SK-N-SH (cell line): ENCODE measurements at regions not wholly inside any gene's neighbourhood (a gene's known extent, or its start where the extent isn't known, plus 50 kb on each side); places are given as distances from the start of the nearest gene placed in this dataset.

Experiments used
- CTCF ChIA-PET: fragments of 300-600, 350-600 bp; formaldehyde crosslinking; extraction: SDS; loops from one replicate; lab custom pipeline; 2021; lab: Yijun Ruan, JAX
- POLR2A ChIA-PET: fragments of 350-600 bp; sonication (Branson Sonifier 250); formaldehyde crosslinking; extraction: SDS; loops from one replicate; lab custom pipeline; 2020; ENCODE audit warnings: antibody characterized with exemption, inconsistent platforms; lab: Yijun Ruan, JAX
- DNase-seq: peaks from one replicate; pipeline ENCODE4 v3.0.0; 2012
- H2AFZ ChIP-seq: fragments of 200-600 bp; sonication (generic); 2 replicates; pipeline ENCODE4 v1.8.1; 2016; ENCODE audit warnings: antibody characterized with exemption, mild to moderate bottlenecking, low read depth
- H3F3A ChIP-seq: fragments of 200-600 bp; sonication (generic); replicated peaks from 2 replicates; pipeline ENCODE3; 2016; ENCODE audit warnings: antibody characterized with exemption, mild to moderate bottlenecking; ENCODE audit not compliant: insufficient read depth
- H3K27ac ChIP-seq, 2 experiments: fragments of 200-500 bp in 1 of 2; fragments of 200-600 bp in 1 of 2; sonication (Bioruptor generic) in 1 of 2; sonication (generic), shearing (Covaris generic) in 1 of 2; 2 replicates each; pipeline versions ENCODE4 v1.5.1 to v1.6.1; 2014 to 2016; ENCODE audit warnings: low read depth in 2 of 2, inconsistent platforms in 1 of 2, low read length in 1 of 2, mild to moderate bottlenecking in 1 of 2, mixed read lengths in 1 of 2
- H3K27me3 ChIP-seq: fragments of 200-600 bp; sonication (generic), shearing (Covaris generic); 2 replicates; pipeline ENCODE4 v1.6.1; 2016; ENCODE audit warnings: mixed run types; ENCODE audit not compliant: insufficient read depth
- H3K36me3 ChIP-seq, 2 experiments: fragments of 200-500 bp in 1 of 2; fragments of 200-600 bp in 1 of 2; sonication (Bioruptor generic) in 1 of 2; sonication (generic) in 1 of 2; replicated peaks in 1 of 2; 2 replicates each; pipeline versions ENCODE3 to v1.5.1; 2014 to 2016; ENCODE audit warnings: low read length in 1 of 2, mild to moderate bottlenecking in 1 of 2; ENCODE audit not compliant: insufficient read depth in 2 of 2, control insufficient read depth in 1 of 2
- H3K4me1 ChIP-seq, 2 experiments: fragments of 200-500 bp in 1 of 2; fragments of 200-600 bp in 1 of 2; sonication (Bioruptor generic) in 1 of 2; sonication (generic), shearing (Covaris generic) in 1 of 2; 2 replicates each; pipeline versions ENCODE4 v1.5.1 to v1.6.1; 2014 to 2016; ENCODE audit warnings: low read depth in 1 of 2, low read length in 1 of 2, mixed run types in 1 of 2; ENCODE audit not compliant: insufficient read depth in 2 of 2, control insufficient read depth in 1 of 2
- H3K4me2 ChIP-seq: fragments of 200-600 bp; sonication (generic), shearing (Covaris generic); 2 replicates; pipeline ENCODE4 v1.6.1; 2017; ENCODE audit warnings: mixed run types
- H3K4me3 ChIP-seq, 2 experiments: fragments of 200-500 bp in 1 of 2; fragments of 200-600 bp in 1 of 2; sonication (Bioruptor generic) in 1 of 2; sonication (generic), shearing (Covaris generic) in 1 of 2; 2 replicates each; pipeline versions ENCODE4 v1.5.1 to v1.8.1; 2014 to 2016; ENCODE audit warnings: low read depth in 2 of 2, inconsistent platforms in 1 of 2, low read length in 1 of 2, mild to moderate bottlenecking in 1 of 2, mixed read lengths in 1 of 2, moderate library complexity in 1 of 2
- H3K79me2 ChIP-seq: fragments of 200-600 bp; sonication (generic); 2 replicates; pipeline ENCODE4 v1.8.1; 2017; ENCODE audit warnings: mild to moderate bottlenecking; ENCODE audit not compliant: insufficient read depth
- H3K9ac ChIP-seq: fragments of 200-600 bp; sonication (generic); 2 replicates; pipeline ENCODE4 v1.6.1; 2017; ENCODE audit warnings: mixed run types
- H3K9me2 ChIP-seq: fragments of 200-600 bp; sonication (generic); 2 replicates; pipeline ENCODE4 v1.6.1; 2017; ENCODE audit warnings: mixed run types
- H3K9me3 ChIP-seq: fragments of 200-600 bp; sonication (generic); 2 replicates; pipeline ENCODE4 v1.6.1; 2017; ENCODE audit warnings: mixed run types, mild to moderate bottlenecking, moderate library complexity
- H4K20me1 ChIP-seq: fragments of 200-600 bp; sonication (generic); 2 replicates; pipeline ENCODE4 v1.6.1; 2017; ENCODE audit warnings: mild to moderate bottlenecking, mixed run types; ENCODE audit not compliant: insufficient read depth
- CHD2 ChIP-seq: fragments of 150-350 bp; IDR thresholded peaks from 2 replicates; pipeline ENCODE4 v1.6.1; 2018; ENCODE audit warnings: low read length; ENCODE audit not compliant: partially characterized antibody
- CTCF ChIP-seq: fragments of 200-600 bp; sonication (generic); IDR thresholded peaks from 2 replicates; pipeline ENCODE4 v1.6.1; 2017; ENCODE audit warnings: antibody characterized with exemption, mild to moderate bottlenecking, moderate library complexity
- ELF1 ChIP-seq: IDR thresholded peaks from 2 replicates; pipeline ENCODE4 v1.4.0; 2012
- EP300 ChIP-seq, 2 experiments: IDR thresholded peaks; 2 replicates each; pipeline versions ENCODE4 v1.4.0 to v1.6.1; 2012; ENCODE audit warnings: borderline replicate concordance in 1 of 2, low read depth in 1 of 2, low read length in 1 of 2
- EZH2phosphoT487 ChIP-seq: fragments of 200-600 bp; sonication (generic); IDR thresholded peaks from 2 replicates; pipeline ENCODE4 v1.6.1; 2017; ENCODE audit warnings: low read depth, mixed run types, mild to moderate bottlenecking, antibody characterized with exemption, moderate library complexity, borderline replicate concordance
- FOSL2 ChIP-seq: IDR thresholded peaks from 2 replicates; pipeline ENCODE4 v1.4.0; 2012; ENCODE audit warnings: low read depth, mild to moderate bottlenecking, moderate library complexity, borderline replicate concordance
- FOXJ3 ChIP-seq: sonication (generic); formaldehyde crosslinking; IDR thresholded peaks from 2 replicates; pipeline ENCODE4 v1.5.1; 2020; ENCODE audit warnings: mild to moderate bottlenecking, missing genetic modification reagents
- FOXM1 ChIP-seq: IDR thresholded peaks from 2 replicates; pipeline ENCODE4 v1.4.0; 2012; ENCODE audit warnings: low read depth, mild to moderate bottlenecking
- GABPA ChIP-seq: IDR thresholded peaks from 2 replicates; pipeline ENCODE4 v1.4.0; 2012; ENCODE audit warnings: low read depth, mild to moderate bottlenecking
- GATA2 ChIP-seq: sonication (generic); formaldehyde crosslinking; IDR thresholded peaks from 2 replicates; pipeline ENCODE4 v1.5.0; 2020; ENCODE audit warnings: mild to moderate bottlenecking, missing genetic modification reagents
- JUND ChIP-seq: IDR thresholded peaks from 2 replicates; pipeline ENCODE4 v1.4.0; 2012
- MXI1 ChIP-seq: IDR thresholded peaks from 2 replicates; pipeline ENCODE4 v1.6.1; 2012; ENCODE audit warnings: mild to moderate bottlenecking, low read depth, low read length, improper control_type of control experiment
- NRF1 ChIP-seq: IDR thresholded peaks from 2 replicates; pipeline ENCODE4 v1.6.1; 2012; ENCODE audit warnings: low read depth, mild to moderate bottlenecking, low read length
- POLR2AphosphoS5 ChIP-seq: IDR thresholded peaks from 2 replicates; pipeline ENCODE4 v1.6.1; 2012; ENCODE audit warnings: low read depth, low read length
- RAD21 ChIP-seq: IDR thresholded peaks from 2 replicates; pipeline ENCODE4 v1.6.1; 2012; ENCODE audit warnings: mild to moderate bottlenecking, low read length
- RXRA ChIP-seq: IDR thresholded peaks from 2 replicates; pipeline ENCODE4 v1.4.0; 2012; ENCODE audit warnings: low read depth, mild to moderate bottlenecking, borderline replicate concordance
- SIN3A ChIP-seq: IDR thresholded peaks from 2 replicates; pipeline ENCODE4 v1.6.1; 2012; ENCODE audit warnings: low read depth, mild to moderate bottlenecking, low read length, moderate library complexity, borderline replicate concordance
- TAF1 ChIP-seq: IDR thresholded peaks from 2 replicates; pipeline ENCODE4 v1.6.1; 2012; ENCODE audit warnings: low read depth, mild to moderate bottlenecking, low read length, moderate library complexity, borderline replicate concordance
- USF1 ChIP-seq: IDR thresholded peaks from 2 replicates; pipeline ENCODE4 v1.4.0; 2012; ENCODE audit warnings: low read depth, borderline replicate concordance
- YY1 ChIP-seq: IDR thresholded peaks from 2 replicates; pipeline ENCODE4 v1.4.0; 2012; ENCODE audit warnings: low read depth, mild to moderate bottlenecking
- WGBS: methylation state at CpG from one replicate; pipeline ENCODE4 v1.1.6; 2017; ENCODE audit warnings: low lambda C conversion rate; 5-methylcytosine and 5-hydroxymethylcytosine counted together
- TF ChIP-seq, protein P1 (sequence below): fragments of 150-350 bp; IDR thresholded peaks from 2 replicates; pipeline ENCODE4 v1.6.1; 2017; ENCODE audit warnings: antibody characterized with exemption, low read length, low read depth, borderline replicate concordance
- TF ChIP-seq, protein P2 (sequence below): IDR thresholded peaks from 2 replicates; pipeline ENCODE4 v1.4.0; 2012; ENCODE audit warnings: low read depth, borderline replicate concordance

GRCh38 chr7:91579837-91580236, 300.7 kb downstream of the MTERF1 start:
- DNase-seq, result no peak
- no peak overlapping the region for H2AFZ ChIP-seq
- no peaks in the 10 kb centered on the region for H3F3A ChIP-seq
- ChIA-PET CTCF (interaction anchor here (1.0 to 2.6 kb wide), 2 partner anchors 12 to 29 kb away, joined by 3 to 8 read pairs; no protein-coding TSS in a partner anchor), POLR2A (interaction anchor here (1.0 kb wide), 1 partner anchor 14 kb away, joined by 3 read pairs; no protein-coding TSS in a partner anchor)
- no peak overlapping the region for H3K9ac ChIP-seq
- 75% methylated on average over 9 of the region's 9 CpGs for WGBS
- no peaks in the 10 kb centered on the region for H3K9me3 ChIP-seq
- no peaks in the 10 kb centered on the region for H3K36me3 ChIP-seq
- no peak overlapping the region for H3K4me2 ChIP-seq
- no peaks in the 10 kb centered on the region for H3K27me3 ChIP-seq
- H3K9me2 ChIP-seq, result no peaks in the 10 kb centered on the region
- H3K27ac ChIP-seq, result no peak overlapping the region
- H4K20me1 ChIP-seq, result no peaks in the 10 kb centered on the region
- no peaks in the 10 kb centered on the region for H3K79me2 ChIP-seq
- no peak for TF ChIP-seq NRF1
- no peak for TF ChIP-seq GATA2 (CRISPR knock-in tag)
- TF ChIP-seq SIN3A, result no peak
- no peak for TF ChIP-seq ELF1
- TF ChIP-seq, protein P1, sequence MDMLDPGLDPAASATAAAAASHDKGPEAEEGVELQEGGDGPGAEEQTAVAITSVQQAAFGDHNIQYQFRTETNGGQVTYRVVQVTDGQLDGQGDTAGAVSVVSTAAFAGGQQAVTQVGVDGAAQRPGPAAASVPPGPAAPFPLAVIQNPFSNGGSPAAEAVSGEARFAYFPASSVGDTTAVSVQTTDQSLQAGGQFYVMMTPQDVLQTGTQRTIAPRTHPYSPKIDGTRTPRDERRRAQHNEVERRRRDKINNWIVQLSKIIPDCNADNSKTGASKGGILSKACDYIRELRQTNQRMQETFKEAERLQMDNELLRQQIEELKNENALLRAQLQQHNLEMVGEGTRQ, result no peak
- no peak overlapping the region for H3K4me3 ChIP-seq
- peaks cover 0 to 3% of the 10 kb centered on the region in 2 experiments; a peak in 1 of 4 replicates for H3K4me1 ChIP-seq

- CTCF ChIA-PET, result no interaction called here
- POLR2A ChIA-PET, result no interaction called here
- H3K4me1 ChIP-seq, result peaks cover 0 to 3% of the 10 kb centered on the region in 2 experiments; a peak in 1 of 4 replicates
- TF ChIP-seq FOXM1 (no peak), FOXJ3 (CRISPR knock-in tag) (no peak), EZH2phosphoT487 (no peak), USF1 (no peak), RXRA (no peak), JUND (no peak), MXI1 (no peak), POLR2AphosphoS5 (no peak), CHD2 (no peak), EP300 (IDR thresholded peaks at IDR 0.05; ENCODE audit: borderline replicate concordance in 1 of 2, low read depth in 1 of 2, low read length in 1 of 2) (no peak), RAD21 (no peak), FOSL2 (no peak), TAF1 (no peak), GABPA (no peak), YY1 (no peak), CTCF (no peak)
- TF ChIP-seq, protein P2, sequence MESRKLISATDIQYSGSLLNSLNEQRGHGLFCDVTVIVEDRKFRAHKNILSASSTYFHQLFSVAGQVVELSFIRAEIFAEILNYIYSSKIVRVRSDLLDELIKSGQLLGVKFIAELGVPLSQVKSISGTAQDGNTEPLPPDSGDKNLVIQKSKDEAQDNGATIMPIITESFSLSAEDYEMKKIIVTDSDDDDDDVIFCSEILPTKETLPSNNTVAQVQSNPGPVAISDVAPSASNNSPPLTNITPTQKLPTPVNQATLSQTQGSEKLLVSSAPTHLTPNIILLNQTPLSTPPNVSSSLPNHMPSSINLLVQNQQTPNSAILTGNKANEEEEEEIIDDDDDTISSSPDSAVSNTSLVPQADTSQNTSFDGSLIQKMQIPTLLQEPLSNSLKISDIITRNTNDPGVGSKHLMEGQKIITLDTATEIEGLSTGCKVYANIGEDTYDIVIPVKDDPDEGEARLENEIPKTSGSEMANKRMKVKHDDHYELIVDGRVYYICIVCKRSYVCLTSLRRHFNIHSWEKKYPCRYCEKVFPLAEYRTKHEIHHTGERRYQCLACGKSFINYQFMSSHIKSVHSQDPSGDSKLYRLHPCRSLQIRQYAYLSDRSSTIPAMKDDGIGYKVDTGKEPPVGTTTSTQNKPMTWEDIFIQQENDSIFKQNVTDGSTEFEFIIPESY, result no peak
Measured at GRCh38 chr7:91582799-91583477, 297.6 kb downstream of the MTERF1 start.

More at GRCh38 chr7:91582799-91583477, 297.6 kb downstream of the MTERF1 start:
- H3K9ac ChIP-seq, result no peak overlapping the region
- H3K27ac ChIP-seq, result no peak overlapping the region
- no peak for DNase-seq
- H3K4me2 ChIP-seq, result no peak overlapping the region
- H3K9me2 ChIP-seq, result no peaks in the 10 kb centered on the region
- no peaks in the 10 kb centered on the region for H3K79me2 ChIP-seq
- no peaks in the 10 kb centered on the region for H3K36me3 ChIP-seq
- no peak overlapping the region for H2AFZ ChIP-seq
- WGBS, result 76% methylated on average over 15 of the region's 15 CpGs
- H3K9me3 ChIP-seq, result no peaks in the 10 kb centered on the region
- H4K20me1 ChIP-seq, result no peaks in the 10 kb centered on the region
- H3F3A ChIP-seq, result no peaks in the 10 kb centered on the region
- H3K4me3 ChIP-seq, result no peak overlapping the region
- no peaks in the 10 kb centered on the region for H3K27me3 ChIP-seq
